HPDE6-E6E7 (cell line): ENCODE measurements at regions not wholly inside any gene's neighbourhood (a gene's known extent, or its start where the extent isn't known, plus 50 kb on each side); places are given as distances from the start of the nearest gene placed in this dataset.

ENCODE experiments used
- DNase-seq: peaks from one replicate; pipeline ENCODE4 v3.0.0; 2011; ENCODE audit warnings: missing footprints; ENCODE audit errors: extremely low spot score

DNA sequence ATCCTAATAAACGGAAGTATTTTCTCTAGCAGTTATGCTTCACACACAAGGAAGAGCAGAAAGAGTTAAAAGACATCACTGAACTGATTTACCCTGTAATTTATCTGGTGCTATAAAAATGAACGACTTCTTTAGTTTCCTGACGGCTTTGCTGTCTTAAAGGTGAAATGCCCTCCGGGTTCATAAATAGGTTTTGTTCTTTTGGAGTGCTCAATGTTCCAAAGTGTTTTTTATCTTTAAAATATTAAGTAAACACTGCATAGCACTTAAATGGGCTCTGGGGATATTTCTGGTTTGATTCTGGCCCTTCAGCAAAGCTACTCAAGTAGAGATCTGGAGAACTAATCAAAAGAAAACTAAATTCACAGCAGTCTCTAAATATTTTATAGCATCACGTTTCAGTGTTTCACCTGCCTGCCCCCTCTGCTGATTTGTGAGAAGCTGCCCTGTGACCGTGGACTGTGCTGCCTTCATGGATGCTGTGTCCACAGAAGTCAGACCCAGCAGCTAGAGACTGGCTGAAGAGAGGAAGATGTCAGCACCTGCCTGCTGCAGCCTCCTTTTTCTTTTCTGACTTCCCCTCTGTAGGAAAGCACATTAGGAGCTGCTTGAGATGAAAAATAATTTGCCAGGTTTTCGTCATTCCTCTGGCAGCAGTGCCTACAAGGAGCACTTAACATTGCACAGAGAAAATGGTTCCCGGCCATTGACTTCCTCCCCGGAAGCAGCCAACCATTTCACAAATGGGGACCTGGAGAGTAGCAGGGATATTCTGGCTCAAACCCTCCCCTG, 205.1 kb upstream of the FSCB start:
- no peak for DNase-seq

DNA sequence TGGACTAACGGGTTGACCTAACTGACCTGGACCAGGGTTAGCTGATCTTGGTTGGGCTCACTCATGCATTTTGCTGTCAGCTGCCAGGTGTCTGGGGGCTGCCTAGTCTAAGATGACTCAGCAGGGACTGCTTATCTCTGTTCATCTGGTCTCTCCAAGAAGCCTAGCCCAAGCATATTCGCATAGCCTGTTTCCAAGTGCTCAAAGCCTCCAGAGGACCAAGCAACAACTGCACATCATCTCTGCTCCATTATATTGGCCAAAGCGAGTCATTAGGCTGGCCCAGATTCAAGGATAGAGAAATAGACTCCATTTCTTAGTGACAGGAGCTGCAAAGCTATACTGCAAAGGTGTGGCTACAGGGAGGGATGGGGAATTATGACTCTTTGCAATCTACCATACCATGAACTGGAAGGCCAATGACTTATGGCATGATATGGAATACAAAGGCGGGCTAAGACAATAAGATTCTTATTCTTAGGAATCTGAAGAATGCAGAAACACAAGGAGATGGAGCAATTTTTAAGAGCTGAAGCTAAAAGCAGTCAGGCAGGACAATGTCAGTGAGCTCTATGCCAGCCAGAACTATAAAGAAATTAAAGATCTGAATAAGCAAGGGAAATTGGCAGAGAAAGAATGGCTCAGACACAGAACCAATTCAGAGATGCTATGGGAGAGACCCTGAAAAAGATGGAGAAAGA, 194.6 kb upstream of the FSCB start:
- no peak for DNase-seq

DNA sequence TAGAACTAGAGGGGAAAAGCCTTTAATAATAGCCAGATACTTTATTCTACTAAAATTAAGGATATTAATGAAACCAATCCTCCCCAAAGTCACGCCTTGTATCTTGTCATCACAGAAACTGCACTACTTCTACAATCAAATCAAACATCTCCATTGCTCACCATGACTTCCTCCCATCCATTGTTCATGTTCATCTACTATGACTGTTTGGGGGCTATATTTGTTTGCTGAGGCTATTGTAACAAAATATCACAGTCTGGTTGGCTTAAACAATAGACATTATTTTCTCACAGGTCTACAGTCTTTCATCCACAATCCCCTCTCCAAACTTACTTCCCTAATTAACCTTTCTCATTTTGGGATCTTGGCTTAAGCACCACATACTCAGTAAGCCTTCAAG, 193.6 kb upstream of the FSCB start:
- DNase-seq, result no peak

DNA sequence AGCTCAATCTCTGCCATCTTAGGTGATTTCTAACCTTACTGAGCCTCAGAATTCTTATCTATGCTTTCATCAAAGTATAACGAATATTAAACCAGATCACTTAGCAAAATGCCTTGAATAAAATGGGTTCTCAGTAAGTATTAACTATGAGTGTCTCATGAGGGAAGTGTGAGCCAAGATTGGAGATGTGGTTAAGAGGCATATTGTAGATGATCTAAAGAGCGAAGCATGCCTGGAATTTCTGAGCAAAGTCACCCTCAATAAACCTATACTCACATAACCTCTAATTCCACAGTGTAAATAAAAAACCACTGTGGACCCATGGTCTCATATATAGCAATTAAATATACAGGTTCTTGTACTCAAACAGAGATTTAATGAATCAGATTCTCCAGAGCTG, 193.1 kb upstream of the FSCB start:
- DNase-seq, result no peak

DNA sequence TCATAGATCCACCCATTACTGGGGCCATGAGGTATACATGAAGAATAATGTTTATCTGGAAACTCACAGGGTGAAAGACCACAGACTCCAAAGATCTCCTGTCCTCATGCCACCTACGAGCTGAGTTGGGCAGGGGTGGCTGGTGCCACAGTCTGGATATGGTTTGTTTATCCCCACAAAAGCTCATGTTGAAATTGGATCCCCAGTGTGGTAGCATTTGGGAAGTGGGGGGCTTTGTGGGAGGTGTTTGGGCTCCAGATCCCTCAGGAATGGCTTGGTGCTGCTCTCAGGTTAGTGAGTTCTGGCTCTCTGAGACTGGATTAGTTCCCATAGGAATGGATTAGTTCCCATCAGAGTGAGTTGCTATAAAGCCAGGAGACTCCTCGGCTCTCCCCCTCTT, 192.3 kb upstream of the FSCB start:
- DNase-seq, result no peak

DNA sequence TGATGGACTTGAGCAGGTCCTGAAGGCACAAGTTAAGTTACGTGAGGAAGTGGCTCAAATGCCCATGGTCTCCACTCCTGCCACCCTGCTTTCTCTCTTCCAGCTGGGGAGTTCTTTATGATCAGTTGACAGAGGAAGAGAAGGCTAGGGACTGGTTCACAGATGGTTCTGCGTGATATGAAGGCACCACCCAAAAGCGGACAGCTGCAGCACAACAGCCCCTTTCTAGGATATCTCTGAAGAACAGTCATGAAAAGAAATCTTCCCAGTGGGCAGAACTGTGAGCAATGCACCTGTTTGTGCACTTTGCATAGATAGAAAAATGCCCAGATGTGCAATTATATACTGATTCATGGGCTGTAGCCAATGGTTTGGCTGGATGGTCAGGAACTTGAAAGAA, 162.4 kb upstream of the FSCB start:
- no peak for DNase-seq

DNA sequence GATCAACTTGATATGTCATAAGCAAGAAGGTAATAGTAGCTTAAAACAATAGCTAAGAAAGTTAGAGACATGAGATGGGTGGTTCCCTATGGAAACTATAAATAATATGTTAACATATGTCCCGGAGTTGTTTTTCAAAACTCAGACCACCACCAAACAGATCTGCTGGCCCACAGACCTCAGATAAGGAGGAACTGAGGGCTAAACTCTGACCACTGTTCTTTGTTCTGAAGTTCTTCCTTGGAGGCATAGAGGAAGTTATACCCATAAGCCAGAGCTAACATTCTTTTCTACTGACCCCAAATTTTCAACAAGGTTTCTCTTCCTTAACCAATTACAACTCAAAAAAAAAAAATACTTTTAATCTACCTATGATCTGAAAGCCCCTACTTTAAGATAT, 156.1 kb upstream of the FSCB start:
- no peak for DNase-seq

DNA sequence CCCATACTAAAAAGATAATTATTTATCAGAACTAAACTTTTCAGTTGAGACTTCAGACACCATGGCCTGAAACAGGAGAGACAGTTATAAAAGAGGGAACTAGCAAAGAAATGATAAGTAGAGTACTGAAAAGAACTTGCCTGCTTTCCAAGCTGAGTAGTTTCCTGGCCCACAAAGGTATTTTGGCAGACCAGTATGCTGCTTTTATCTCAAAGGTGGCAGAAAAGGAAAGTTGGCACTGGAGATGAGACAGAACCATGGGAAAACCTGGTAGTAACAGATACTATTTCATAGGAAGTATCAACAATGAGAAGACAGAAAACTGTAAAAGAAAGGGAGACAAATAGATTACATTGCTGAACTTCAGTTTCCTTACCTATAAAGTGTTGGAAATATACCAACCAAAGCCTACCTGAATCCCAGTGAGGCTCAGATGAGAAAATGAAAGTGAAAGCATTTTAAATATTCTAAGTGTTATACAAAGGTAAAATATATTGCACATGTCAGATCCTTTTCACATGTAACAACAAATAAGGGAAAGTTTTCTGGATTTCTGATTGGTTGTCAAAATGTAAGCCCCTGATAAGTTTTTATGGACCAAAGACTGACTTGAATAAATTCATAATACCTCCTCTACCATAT, 155.3 kb upstream of the FSCB start:
- no peak for DNase-seq

DNA sequence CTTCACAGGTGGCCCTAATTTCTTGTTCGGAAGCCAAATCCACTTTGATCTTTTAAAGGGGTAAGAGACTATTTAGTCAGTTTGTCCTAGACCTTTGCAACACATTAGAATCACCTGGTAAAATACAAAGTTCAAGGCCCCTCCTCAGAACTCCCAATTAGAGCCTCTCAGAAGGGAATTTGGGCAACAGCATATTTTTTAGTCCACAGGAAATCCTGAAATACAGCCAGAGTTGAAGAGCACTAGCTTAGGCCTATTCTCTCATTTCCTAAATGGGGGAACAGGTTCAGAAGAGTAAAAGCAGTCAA, 151.3 kb upstream of the FSCB start:
- no peak for DNase-seq

DNA sequence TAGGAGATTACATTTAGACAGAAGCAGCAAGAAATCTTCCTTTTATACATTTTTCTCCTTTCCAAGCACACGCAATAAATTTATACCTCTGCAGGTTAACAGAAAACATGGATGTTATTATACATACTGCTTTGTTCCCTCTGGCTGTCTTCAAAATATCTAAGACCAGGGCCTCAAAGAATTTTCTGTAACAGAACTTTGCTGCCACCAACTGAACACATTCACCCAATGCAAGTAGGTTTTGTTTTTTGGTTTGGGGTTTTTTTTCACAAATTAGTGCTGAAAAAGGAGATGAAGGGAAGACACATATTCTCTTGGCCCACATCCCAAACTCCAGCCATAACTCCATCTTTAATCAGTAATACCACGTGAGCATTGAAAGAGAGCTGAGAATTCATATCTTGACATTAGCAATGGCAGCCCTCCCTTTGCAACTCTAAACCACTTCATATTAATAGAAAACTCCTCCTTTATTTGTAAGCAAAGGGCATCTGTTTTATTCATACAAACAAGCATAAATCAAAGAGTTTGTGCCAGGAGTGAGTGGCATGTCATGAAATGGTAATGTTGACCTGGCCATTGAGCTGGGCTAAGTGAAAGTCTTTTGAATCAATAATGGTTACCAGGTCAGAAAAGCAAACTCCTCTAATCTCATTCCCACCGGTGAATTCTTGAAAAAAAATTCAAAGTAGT, 150.8 kb upstream of the FSCB start:
- no peak for DNase-seq

DNA sequence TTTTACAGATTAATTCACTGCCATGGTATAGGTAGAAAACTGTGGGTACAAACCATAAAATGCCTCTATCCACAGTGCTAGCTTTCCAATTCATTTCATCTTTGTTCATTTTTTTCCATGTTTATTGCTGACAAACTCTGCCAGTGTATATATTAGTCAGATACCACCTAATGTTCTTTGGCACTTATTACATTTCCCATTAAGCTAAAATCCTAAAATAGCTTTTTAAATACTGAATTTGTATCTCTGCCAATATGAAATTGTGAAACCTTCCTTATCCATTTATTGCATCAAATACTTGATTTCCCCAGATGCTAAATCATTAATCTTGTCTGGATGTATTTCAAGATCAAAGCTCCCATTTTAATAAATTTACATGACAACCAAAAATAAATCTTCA, 150.1 kb upstream of the FSCB start:
- no peak for DNase-seq

DNA sequence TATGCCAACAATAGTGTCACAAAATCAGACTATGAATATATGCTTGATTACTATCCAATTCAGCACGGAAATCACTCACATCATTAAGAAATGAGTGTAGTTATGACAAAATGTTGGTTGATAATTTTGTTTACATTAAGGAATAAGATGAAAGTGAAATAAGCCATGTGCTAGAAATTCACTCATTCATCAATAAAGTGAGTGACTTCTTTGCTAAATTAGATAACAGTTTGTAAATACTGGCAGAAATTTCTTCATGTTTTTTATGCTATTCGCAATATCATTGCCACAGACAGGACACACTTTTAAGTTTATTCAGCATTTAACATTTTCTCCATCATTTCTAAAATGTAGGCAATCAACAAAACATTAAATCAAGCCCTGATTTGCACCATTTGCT, 147.5 kb upstream of the FSCB start:
- no peak for DNase-seq

DNA sequence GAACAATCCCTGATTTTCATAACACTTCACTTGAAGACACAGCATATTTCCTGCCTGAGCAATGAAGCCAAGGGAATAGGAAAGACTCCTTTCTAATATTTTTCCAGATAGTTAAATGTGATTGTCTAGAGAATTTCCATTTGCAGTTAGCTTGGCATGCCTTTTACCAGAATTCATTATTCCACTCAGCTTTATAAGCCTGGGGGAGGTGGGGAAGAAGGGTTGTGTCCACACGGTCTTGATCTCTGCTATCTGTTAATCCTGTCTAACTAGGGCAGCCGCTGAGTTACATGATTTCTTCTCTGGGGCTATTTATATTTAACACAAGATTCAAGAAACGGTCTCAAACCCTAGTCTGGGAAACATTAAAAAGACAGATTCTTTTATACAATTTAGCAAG, 146.6 kb upstream of the FSCB start:
- DNase-seq, result no peak

DNA sequence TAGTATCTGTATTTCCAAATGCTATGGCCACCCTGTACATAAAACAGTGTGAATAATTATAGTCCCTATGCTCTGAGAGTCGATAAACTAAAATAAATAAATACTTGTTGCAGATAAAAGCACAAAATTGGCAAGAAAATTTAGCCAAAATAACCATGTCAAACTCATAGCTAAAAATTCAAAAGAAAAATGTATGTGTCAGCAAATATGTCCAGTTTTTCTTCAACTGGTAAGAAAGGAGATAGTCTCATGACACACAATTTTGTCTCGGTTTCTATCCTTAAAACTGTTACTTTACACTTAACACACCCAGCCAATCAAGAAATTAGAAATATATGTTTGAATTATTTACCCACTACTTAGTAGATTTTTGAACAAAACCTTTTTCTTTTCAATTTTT, 145.6 kb upstream of the FSCB start:
- no peak for DNase-seq

DNA sequence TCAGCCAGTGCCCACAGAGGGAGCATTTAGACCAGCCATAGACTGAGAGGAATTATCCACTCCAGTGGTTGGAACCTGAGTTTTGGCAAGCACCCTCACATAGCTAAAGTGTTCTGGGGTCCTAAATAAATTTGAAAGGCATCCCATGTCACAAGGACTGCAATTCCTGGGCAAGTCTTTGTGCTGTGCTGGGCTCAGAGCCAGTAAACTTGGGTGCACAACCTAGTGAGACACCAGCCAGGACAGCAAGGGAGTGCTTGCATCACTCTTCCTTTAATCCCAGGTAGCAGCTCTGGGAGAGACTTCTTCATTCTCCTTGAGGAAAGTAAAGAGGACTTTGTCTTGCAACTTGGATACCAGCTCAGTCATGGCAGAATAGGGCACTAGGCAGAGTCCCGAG, 142.0 kb upstream of the FSCB start:
- no peak for DNase-seq

DNA sequence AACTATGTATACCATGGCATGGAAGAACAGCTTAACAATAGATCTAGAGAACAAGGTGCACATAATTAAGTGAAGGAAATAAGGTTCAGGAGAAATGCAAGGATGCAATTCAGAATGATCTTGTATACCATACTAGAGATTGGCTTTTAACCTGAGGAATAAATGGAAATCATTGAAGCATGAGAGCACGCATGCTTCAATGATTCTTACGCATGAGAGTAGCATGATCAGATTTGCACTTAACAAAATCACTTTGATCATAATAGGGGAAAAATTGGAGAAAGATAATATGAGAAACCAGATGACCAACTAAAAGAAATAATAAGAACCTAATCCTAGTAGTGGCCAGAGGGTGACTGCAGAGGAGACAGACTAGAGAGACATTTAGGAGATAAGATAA, 133.3 kb upstream of the FSCB start:
- DNase-seq, result no peak

DNA sequence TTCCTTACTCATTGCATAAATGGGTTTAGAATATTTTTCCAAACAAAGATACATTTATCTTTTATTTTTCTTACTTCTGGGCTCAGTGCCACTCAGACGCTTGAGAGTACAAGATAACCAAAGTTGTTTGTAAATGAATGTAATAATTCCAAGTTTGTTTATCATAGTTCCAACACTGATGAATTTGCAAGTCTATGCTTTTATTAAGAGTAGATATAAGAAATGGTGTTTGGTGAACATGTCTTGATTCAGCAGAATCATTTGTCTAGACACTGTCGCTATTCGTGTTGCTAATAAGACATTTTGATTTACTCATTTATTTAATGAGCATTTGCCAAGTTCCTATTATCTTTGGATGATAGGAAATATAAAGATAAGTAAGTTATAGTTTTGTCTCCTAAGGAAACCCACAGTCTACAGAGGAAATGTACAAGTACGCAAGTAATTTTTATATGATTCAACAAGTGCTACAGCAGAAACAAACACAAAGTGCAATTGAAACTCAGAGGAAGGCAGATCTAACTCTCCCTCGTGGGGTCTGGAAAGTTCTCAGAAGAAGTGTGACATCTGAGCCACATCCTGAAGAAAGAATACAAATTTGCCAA, 132.8 kb upstream of the FSCB start:
- DNase-seq, result no peak

DNA sequence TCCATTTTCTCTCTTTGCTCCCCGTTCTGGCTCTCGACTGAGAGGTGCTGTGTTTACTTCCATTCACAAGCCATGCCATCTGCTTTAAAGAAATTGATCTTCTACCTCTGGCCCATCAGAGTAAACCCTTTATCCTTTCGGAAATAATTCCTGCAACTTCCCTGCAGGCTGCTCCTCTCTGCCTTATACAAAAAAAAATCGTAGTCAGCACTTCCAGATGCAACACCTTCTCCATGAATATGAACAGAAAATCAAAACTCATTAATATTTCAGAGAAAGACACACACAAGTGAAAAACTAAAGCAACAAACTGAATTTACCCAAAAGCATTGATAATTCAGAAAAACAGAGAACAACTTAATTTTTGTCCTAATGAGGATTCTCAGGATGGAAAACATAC, 127.6 kb upstream of the FSCB start:
- no peak for DNase-seq

DNA sequence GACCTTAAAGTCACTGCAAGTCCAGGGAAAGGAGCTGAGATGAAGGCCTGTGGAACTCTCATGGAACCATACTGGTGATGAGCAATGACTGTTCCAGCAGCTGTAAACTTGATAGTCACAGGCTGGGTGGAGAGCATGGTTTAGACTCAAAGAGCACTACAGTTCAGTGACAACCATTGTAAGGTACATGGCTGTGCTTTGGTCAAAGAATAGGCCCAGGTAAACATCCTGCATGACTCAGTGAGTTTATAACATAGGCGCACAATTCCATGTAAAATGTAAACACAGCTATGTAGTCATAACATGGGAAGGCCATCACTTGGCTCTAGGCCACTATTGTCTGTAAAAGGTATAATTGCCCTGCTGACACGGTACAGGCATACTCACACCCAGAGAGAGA, 119.3 kb upstream of the FSCB start:
- DNase-seq, result no peak

DNA sequence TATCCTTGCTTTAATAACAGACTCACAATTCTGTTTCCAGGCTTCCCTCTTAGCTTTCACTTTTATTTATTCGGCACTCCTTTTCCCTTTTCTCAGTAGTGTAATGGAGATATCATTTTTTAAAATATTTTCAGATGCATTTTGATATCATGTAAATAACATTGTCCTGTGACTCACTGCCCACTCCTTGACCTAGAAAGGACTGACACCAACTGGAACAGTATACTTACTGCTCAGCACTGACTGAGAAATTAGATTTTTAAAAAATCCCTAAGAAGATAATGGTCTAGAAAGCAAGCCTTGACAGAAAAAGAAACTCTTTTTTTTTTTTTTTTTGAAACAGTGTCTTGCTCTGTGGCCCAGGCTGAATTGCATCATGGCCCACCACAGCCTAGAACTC, 118.0 kb upstream of the FSCB start:
- no peak for DNase-seq

DNA sequence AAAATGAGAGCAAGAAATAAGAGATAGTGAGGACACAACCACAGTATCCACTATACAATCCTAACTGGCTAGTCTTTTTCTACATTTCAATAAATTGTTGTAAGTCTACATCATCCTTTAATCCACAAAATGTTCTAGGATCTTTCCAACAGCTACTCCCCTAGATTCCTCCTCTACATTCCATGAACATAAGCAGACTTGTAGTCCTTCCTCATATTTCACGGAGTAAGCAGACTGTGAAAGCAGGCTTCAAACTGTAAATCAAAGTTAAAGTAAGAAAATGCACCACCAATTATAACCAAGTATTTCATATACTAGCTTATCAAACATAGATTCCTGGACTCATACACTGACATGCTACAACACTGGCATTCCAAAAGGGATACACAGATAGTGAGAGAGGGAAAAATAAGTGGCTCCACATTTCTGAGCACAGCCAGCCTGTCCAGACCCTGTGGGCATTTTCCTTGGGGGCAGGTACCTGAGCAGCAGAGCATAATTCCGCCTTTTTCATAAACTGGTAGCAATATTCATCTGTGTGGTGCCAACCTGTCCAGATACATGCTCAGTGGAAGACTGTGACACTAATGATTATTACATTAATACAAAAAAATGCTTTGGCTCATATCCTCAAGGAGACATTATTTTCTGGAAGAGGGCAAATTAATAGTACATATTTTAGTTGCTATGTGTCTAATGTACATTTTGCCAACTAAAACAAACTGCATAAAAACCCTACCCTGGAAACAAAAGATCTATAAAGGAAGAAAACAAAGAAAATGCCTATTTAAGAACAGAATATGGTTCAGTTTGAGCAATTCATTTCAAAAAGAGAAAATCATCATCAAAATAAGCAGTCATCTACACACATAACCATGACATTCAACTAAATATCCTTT, 113.3 kb upstream of the FSCB start:
- DNase-seq, result no peak
